ENCODE measurements at regions not wholly inside any gene's neighbourhood (a gene's known extent, or its start where the extent isn't known, plus 50 kb on each side); places are given as distances from the start of the nearest gene placed in this dataset.
"Not testable (repeated sequence)": the region's sequence is repeated elsewhere in the genome, so short reads cannot be mapped to it uniquely, and the experiment has no call there.

GRCh38 chr10:28733245-28733644, 55.9 kb downstream of the BAMBI start:
- no peak for DNase-seq

GRCh38 chr10:28733647-28734046, 56.3 kb downstream of the BAMBI start:
- DNase-seq: no peak

- DNase-seq: no peak
These were observed 57.8 kb downstream of the BAMBI start for GRCh38 chr10:28734938-28735759.

- no peak for DNase-seq
These were observed 59.8 kb downstream of the BAMBI start for GRCh38 chr10:28737096-28737495.

- DNase-seq: no peak
These were observed 60.9 kb downstream of the BAMBI start for GRCh38 chr10:28738200-28738599.

GRCh38 chr10:28743576-28743975, 66.3 kb downstream of the BAMBI start:
- DNase-seq: no peak

GRCh38 chr10:28744069-28744768, 66.9 kb downstream of the BAMBI start:
- no peak for DNase-seq

- DNase-seq: no peak
These were observed 77.8 kb downstream of the BAMBI start for GRCh38 chr10:28754930-28755718.

GRCh38 chr10:28761084-28761846, 83.9 kb downstream of the BAMBI start:
- no peak for DNase-seq

- DNase-seq: no peak
These were observed 86.3 kb downstream of the BAMBI start for GRCh38 chr10:28763471-28764170.

GRCh38 chr10:28765641-28766040, 88.3 kb downstream of the BAMBI start:
- DNase-seq: no peak

GRCh38 chr10:28768227-28768626, 90.9 kb downstream of the BAMBI start:
- DNase-seq: no peak

- DNase-seq: no peak
These were observed 91.8 kb downstream of the BAMBI start for GRCh38 chr10:28769091-28769604.

- DNase-seq: not testable (repeated sequence)
These were observed 94.3 kb downstream of the BAMBI start for GRCh38 chr10:28771580-28772090.

GRCh38 chr10:28774051-28774995, 97.0 kb downstream of the BAMBI start:
- no peak for DNase-seq

- DNase-seq: no peak
These were observed 98.5 kb downstream of the BAMBI start for GRCh38 chr10:28775773-28776172.

- no peak for DNase-seq
These were observed 99.2 kb downstream of the BAMBI start for GRCh38 chr10:28776519-28776918.

- no peak for DNase-seq
These were observed 100.6 kb downstream of the BAMBI start for GRCh38 chr10:28777911-28778310.

GRCh38 chr10:28778524-28778923, 101.2 kb downstream of the BAMBI start:
- no peak for DNase-seq

- DNase-seq: no peak
These were observed 104.0 kb downstream of the BAMBI start for GRCh38 chr10:28781296-28781695.
